H1 (cell line): ENCODE measurements at regions not wholly inside any gene's neighbourhood (a gene's known extent, or its start where the extent isn't known, plus 50 kb on each side); places are given as distances from the start of the nearest gene placed in this dataset.

Source experiments
- CTCF ChIA-PET: fragments of 300-600 bp; sonication (Branson Sonifier 250); formaldehyde crosslinking; loops from one replicate; lab custom pipeline; 2021; ENCODE audit not compliant: partially characterized antibody; lab: Charles Lee
- POLR2A ChIA-PET: fragments of 300-600 bp; sonication (Branson Sonifier 250); formaldehyde crosslinking; loops from one replicate; lab custom pipeline; 2021; ENCODE audit warnings: inconsistent platforms; ENCODE audit not compliant: partially characterized antibody; lab: Charles Lee
- DNase-seq, 2 experiments: peaks; one replicate each; pipeline versions ENCODE4 v3.0.0 to v3.0.0-alpha.2; 2010 to 2022; ENCODE audit warnings: low spot score in 2 of 2, low read depth in 1 of 2, mixed read lengths in 1 of 2
- FAIRE-seq: peaks from 2 replicates; lab custom pipeline; 2011; peaks lifted over from hg19 to GRCh38; lab: Jason Lieb, UNC
- H2AFZ ChIP-seq: 2 replicates; pipeline ENCODE4 v1.8.1; 2012; ENCODE audit warnings: low read length, inconsistent platforms
- H2AK5ac ChIP-seq: 2 replicates; pipeline ENCODE4 v1.6.1; 2013; ENCODE audit warnings: low read depth, low read length
- H2BK120ac ChIP-seq: replicated peaks from 2 replicates; pipeline ENCODE3; 2013; ENCODE audit warnings: low read depth, low read length, inconsistent platforms
- H2BK12ac ChIP-seq: 2 replicates; pipeline ENCODE4 v1.6.1; 2013; ENCODE audit warnings: low read depth, low read length
- H2BK15ac ChIP-seq: 2 replicates; pipeline ENCODE4 v1.6.1; 2013; ENCODE audit warnings: low read length
- H2BK20ac ChIP-seq: 2 replicates; pipeline ENCODE4 v1.6.1; 2013; ENCODE audit warnings: low read length
- H2BK5ac ChIP-seq: 2 replicates; pipeline ENCODE4 v1.6.1; 2013; ENCODE audit warnings: low read depth, low read length
- H3K14ac ChIP-seq: 2 replicates; pipeline ENCODE4 v1.6.1; 2013; ENCODE audit warnings: inconsistent platforms; ENCODE audit not compliant: insufficient read length
- H3K18ac ChIP-seq: 2 replicates; pipeline ENCODE4 v1.6.1; 2013; ENCODE audit warnings: low read length; ENCODE audit errors: extremely low read depth
- H3K23ac ChIP-seq: 2 replicates; pipeline ENCODE4 v1.6.1; 2013; ENCODE audit warnings: inconsistent platforms; ENCODE audit not compliant: insufficient read length
- H3K23me2 ChIP-seq: 2 replicates; pipeline ENCODE4 v1.6.1; 2013; ENCODE audit warnings: low read depth, low read length
- H3K27ac ChIP-seq: 2 replicates; pipeline ENCODE4 v1.6.1; 2011; ENCODE audit warnings: low read depth, low read length, inconsistent platforms
- H3K27me3 ChIP-seq, 4 experiments: replicated peaks in 1 of 4; 1 replicate in 1 of 4; 2 replicates in 3 of 4; pipeline versions ENCODE4 v1.6.1 to v1.8.1; 2011 to 2013; ENCODE audit warnings: low read length in 3 of 4, mild to moderate bottlenecking in 3 of 4, inconsistent platforms in 2 of 4, mixed read lengths in 2 of 4, moderate library complexity in 1 of 4; ENCODE audit not compliant: control insufficient read depth in 3 of 4, insufficient read depth in 3 of 4; ENCODE audit errors: extremely low read depth in 1 of 4
- H3K36me3 ChIP-seq, 4 experiments: 2 replicates each; pipeline versions ENCODE4 v1.6.1 to v1.8.1; 2011 to 2013; ENCODE audit warnings: mild to moderate bottlenecking in 4 of 4, low read length in 3 of 4, moderate library complexity in 2 of 4, control low read depth in 1 of 4, inconsistent platforms in 1 of 4; ENCODE audit not compliant: insufficient read depth in 4 of 4, control insufficient read depth in 2 of 4
- H3K4ac ChIP-seq: replicated peaks from 2 replicates; pipeline ENCODE3; 2013; ENCODE audit warnings: low read length, low read depth, mixed read lengths, inconsistent platforms; ENCODE audit not compliant: insufficient read length
- H3K4me1 ChIP-seq, 4 experiments: replicated peaks in 1 of 4; 1 replicate in 1 of 4; 2 replicates in 3 of 4; pipeline versions ENCODE4 v1.6.1 to v1.8.1; 2011 to 2013; ENCODE audit warnings: low read length in 3 of 4, inconsistent platforms in 2 of 4, mixed read lengths in 1 of 4; ENCODE audit not compliant: insufficient read depth in 4 of 4, control insufficient read depth in 3 of 4
- H3K4me2 ChIP-seq, 2 experiments: 2 replicates each; pipeline versions ENCODE4 v1.6.1 to v1.8.1; 2011 to 2013; ENCODE audit warnings: low read depth in 2 of 2, low read length in 2 of 2, control low read depth in 1 of 2, inconsistent platforms in 1 of 2, mild to moderate bottlenecking in 1 of 2; ENCODE audit not compliant: insufficient read depth in 1 of 2
- H3K4me3 ChIP-seq, 4 experiments: fragments of 200-600, 300-600 bp in 1 of 4; sonication (generic), shearing (Covaris generic), sonication (Bioruptor Twin) in 1 of 4; 2 replicates each; pipeline versions ENCODE4 v1.5.1 to v1.8.1; 2011 to 2016; ENCODE audit warnings: low read length in 4 of 4, low read depth in 3 of 4, control low read depth in 2 of 4, inconsistent platforms in 2 of 4, mild to moderate bottlenecking in 2 of 4, mixed read lengths in 1 of 4, moderate library complexity in 1 of 4; ENCODE audit not compliant: insufficient read depth in 2 of 4; ENCODE audit errors: extremely low read depth in 1 of 4
- H3K56ac ChIP-seq: replicated peaks from 2 replicates; pipeline ENCODE3; 2013; ENCODE audit warnings: low read depth, mild to moderate bottlenecking, mixed read lengths, low read length, inconsistent platforms; ENCODE audit not compliant: insufficient read length
- H3K79me1 ChIP-seq: 2 replicates; pipeline ENCODE4 v1.6.1; 2013; ENCODE audit warnings: low read depth, low read length, control low read depth
- H3K79me2 ChIP-seq, 2 experiments: 2 replicates each; pipeline versions ENCODE4 v1.6.1 to v1.8.1; 2012 to 2013; ENCODE audit warnings: low read length in 2 of 2, mild to moderate bottlenecking in 2 of 2, inconsistent platforms in 1 of 2; ENCODE audit not compliant: insufficient read depth in 2 of 2, control insufficient read depth in 1 of 2
- H3K9ac ChIP-seq, 4 experiments: replicated peaks in 1 of 4; 1 replicate in 1 of 4; 2 replicates in 3 of 4; pipeline versions ENCODE4 v1.6.1 to v1.8.1; 2011 to 2013; ENCODE audit warnings: low read depth in 3 of 4, low read length in 3 of 4, control low read depth in 2 of 4, mild to moderate bottlenecking in 2 of 4, moderate library complexity in 2 of 4, inconsistent platforms in 1 of 4; ENCODE audit errors: extremely low read depth in 1 of 4
- H3K9me3 ChIP-seq, 2 experiments: 2 replicates each; pipeline versions ENCODE4 v1.6.1 to v1.8.1; 2012 to 2013; ENCODE audit warnings: mild to moderate bottlenecking in 2 of 2, moderate library complexity in 2 of 2, control low read depth in 1 of 2, inconsistent platforms in 1 of 2, low read depth in 1 of 2, low read length in 1 of 2, mixed read lengths in 1 of 2; ENCODE audit not compliant: insufficient read depth in 2 of 2
- H4K20me1 ChIP-seq, 2 experiments: replicated peaks in 1 of 2; 2 replicates each; pipeline versions ENCODE3 to v1.8.1; 2011 to 2013; ENCODE audit warnings: inconsistent platforms in 2 of 2, low read length in 2 of 2, mild to moderate bottlenecking in 1 of 2; ENCODE audit not compliant: insufficient read depth in 2 of 2, control insufficient read depth in 1 of 2
- H4K5ac ChIP-seq: 2 replicates; pipeline ENCODE4 v1.6.1; 2013; ENCODE audit warnings: low read length, low read depth, mixed read lengths, inconsistent platforms; ENCODE audit not compliant: insufficient read length
- H4K8ac ChIP-seq: 2 replicates; pipeline ENCODE4 v1.8.0; 2013; ENCODE audit warnings: mild to moderate bottlenecking, moderate library complexity, low read length, inconsistent platforms; ENCODE audit not compliant: insufficient read depth; ENCODE audit errors: extremely low read depth
- H4K91ac ChIP-seq: replicated peaks from 2 replicates; pipeline ENCODE3; 2013; ENCODE audit warnings: low read length, mixed read lengths, inconsistent platforms; ENCODE audit not compliant: insufficient read length
- CBX5 ChIP-seq: fragments of 300-800, 300-1000 bp; sonication (generic); IDR thresholded peaks from 2 replicates; pipeline ENCODE4 v1.7.1; 2016; ENCODE audit warnings: antibody characterized with exemption, low read length, low read depth
- CREB1 ChIP-seq: IDR thresholded peaks from 2 replicates; pipeline ENCODE4 v1.6.1; 2012; ENCODE audit warnings: inconsistent platforms
- EP300 ChIP-seq, 2 experiments: IDR thresholded peaks; 1 replicate in 1 of 2; 2 replicates in 1 of 2; pipeline ENCODE4 v1.6.1; 2011 to 2012; ENCODE audit warnings: low read depth in 2 of 2, low read length in 2 of 2, mild to moderate bottlenecking in 2 of 2, borderline replicate concordance in 1 of 2, inconsistent platforms in 1 of 2, moderate library complexity in 1 of 2
- FOSL1 ChIP-seq: IDR thresholded peaks from 2 replicates; pipeline ENCODE4 v1.6.1; 2011; ENCODE audit warnings: mild to moderate bottlenecking, low read depth, low read length, moderate library complexity; ENCODE audit not compliant: insufficient read depth
- GABPA ChIP-seq: IDR thresholded peaks from 2 replicates; pipeline ENCODE4 v1.6.1; 2011; ENCODE audit warnings: mild to moderate bottlenecking, low read length, moderate library complexity, borderline replicate concordance; ENCODE audit not compliant: insufficient read depth
- JUND ChIP-seq: IDR thresholded peaks from 2 replicates; pipeline ENCODE4 v1.6.1; 2011; ENCODE audit warnings: mild to moderate bottlenecking, improper control_type of control experiment, low read length
- KDM5A ChIP-seq: fragments of 200-600 bp; IDR thresholded peaks from 2 replicates; pipeline ENCODE4 v1.7.1; 2012; ENCODE audit warnings: mild to moderate bottlenecking, low read length, inconsistent platforms, mixed read lengths
- POLR2A ChIP-seq, 2 experiments: IDR thresholded peaks; 1 replicate in 1 of 2; 2 replicates in 1 of 2; pipeline ENCODE4 v1.6.1; 2011; ENCODE audit warnings: low read depth in 2 of 2, low read length in 2 of 2, mild to moderate bottlenecking in 2 of 2; ENCODE audit errors: control extremely low read depth in 1 of 2
- SRF ChIP-seq: IDR thresholded peaks from 2 replicates; pipeline ENCODE4 v1.6.1; 2011; ENCODE audit warnings: mild to moderate bottlenecking, low read depth, low read length, moderate library complexity
- TF ChIP-seq, protein P1 (sequence below), 3 experiments: IDR thresholded peaks; 1 replicate in 2 of 3; 2 replicates in 1 of 3; pipeline versions ENCODE4 v1.5.1 to v1.6.1; 2011; ENCODE audit warnings: low read length in 3 of 3, mild to moderate bottlenecking in 3 of 3, inconsistent platforms in 2 of 3, low read depth in 1 of 3, moderate library complexity in 1 of 3; ENCODE audit not compliant: insufficient read depth in 1 of 3; ENCODE audit errors: control extremely low read depth in 1 of 3
- TF ChIP-seq, protein P2 (sequence below): IDR thresholded peaks from 2 replicates; pipeline ENCODE4 v1.6.1; 2012; ENCODE audit warnings: low read length, inconsistent platforms

DNA sequence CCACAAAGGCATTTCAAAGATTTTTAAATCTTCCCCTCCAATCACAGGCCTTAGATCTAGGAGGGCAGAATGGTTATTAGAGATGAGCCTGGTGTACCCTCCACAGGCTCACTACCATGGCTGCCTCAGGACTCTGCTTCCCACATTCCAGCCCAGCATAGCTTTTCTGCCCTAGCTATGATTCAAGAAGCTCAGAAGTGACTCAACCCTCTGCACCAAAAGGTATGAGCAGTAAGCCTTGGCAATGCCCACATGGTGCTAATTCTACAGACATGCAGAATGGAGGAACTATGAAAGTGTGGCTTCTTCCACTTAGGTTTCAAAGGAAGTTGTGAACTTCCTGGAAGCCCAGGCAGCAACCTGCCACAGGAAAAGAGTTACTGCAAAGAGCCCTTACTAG, 786.2 kb downstream of the SLITRK6 start:
- Histone ChIP-seq H2AK5ac (no peak overlapping the region), H3K14ac (no peak overlapping the region), H3K4me1 (no peaks in the 10 kb centered on the region), H3K36me3 (no peaks in the 10 kb centered on the region), H3K23me2 (no peaks in the 10 kb centered on the region), H3K4me3 (no peak overlapping the region), H2BK120ac (no peak overlapping the region), H3K4me2 (no peak overlapping the region), H2BK15ac (no peak overlapping the region), H2BK20ac (no peak overlapping the region), H3K79me2 (no peaks in the 10 kb centered on the region), H3K27ac (no peak overlapping the region), H4K91ac (no peak overlapping the region), H3K18ac (no peak overlapping the region), H3K4ac (no peak overlapping the region), H2AFZ (no peak overlapping the region), H4K5ac (no peak overlapping the region), H4K8ac (no peak overlapping the region), H3K27me3 (no peaks in the 10 kb centered on the region), H2BK12ac (no peak overlapping the region), H3K79me1 (no peaks in the 10 kb centered on the region), H2BK5ac (no peak overlapping the region), H3K56ac (no peak overlapping the region), H3K9me3 (0 out of 4 replicates have a peak, but pooled peaks cover 0 to 3% of the 10 kb centered on the region in 2 experiments), H4K20me1 (no peaks in the 10 kb centered on the region), H3K23ac (no peak overlapping the region), H3K9ac (no peak overlapping the region)
- CTCF ChIA-PET, result no interaction called here
- no peak for FAIRE-seq
- no peak for DNase-seq
- POLR2A ChIA-PET, result no interaction called here
- TF ChIP-seq POLR2A (IDR thresholded peaks at IDR 0.05; ENCODE audit: control extremely low read depth in 1 of 2, low read depth in 2 of 2, low read length in 2 of 2) (no peak), SRF (no peak), CREB1 (no peak), EP300 (IDR thresholded peaks at IDR 0.05; ENCODE audit: borderline replicate concordance in 1 of 2, low read depth in 2 of 2, low read length in 2 of 2) (no peak), JUND (no peak), GABPA (no peak), FOSL1 (no peak), KDM5A (no peak), CBX5 (no peak)
- TF ChIP-seq, protein P1, sequence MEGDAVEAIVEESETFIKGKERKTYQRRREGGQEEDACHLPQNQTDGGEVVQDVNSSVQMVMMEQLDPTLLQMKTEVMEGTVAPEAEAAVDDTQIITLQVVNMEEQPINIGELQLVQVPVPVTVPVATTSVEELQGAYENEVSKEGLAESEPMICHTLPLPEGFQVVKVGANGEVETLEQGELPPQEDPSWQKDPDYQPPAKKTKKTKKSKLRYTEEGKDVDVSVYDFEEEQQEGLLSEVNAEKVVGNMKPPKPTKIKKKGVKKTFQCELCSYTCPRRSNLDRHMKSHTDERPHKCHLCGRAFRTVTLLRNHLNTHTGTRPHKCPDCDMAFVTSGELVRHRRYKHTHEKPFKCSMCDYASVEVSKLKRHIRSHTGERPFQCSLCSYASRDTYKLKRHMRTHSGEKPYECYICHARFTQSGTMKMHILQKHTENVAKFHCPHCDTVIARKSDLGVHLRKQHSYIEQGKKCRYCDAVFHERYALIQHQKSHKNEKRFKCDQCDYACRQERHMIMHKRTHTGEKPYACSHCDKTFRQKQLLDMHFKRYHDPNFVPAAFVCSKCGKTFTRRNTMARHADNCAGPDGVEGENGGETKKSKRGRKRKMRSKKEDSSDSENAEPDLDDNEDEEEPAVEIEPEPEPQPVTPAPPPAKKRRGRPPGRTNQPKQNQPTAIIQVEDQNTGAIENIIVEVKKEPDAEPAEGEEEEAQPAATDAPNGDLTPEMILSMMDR (IDR thresholded peaks at IDR 0.05; ENCODE audit: control extremely low read depth in 1 of 3, insufficient read depth in 1 of 3, low read depth in 1 of 3, low read length in 3 of 3), result no peak
- TF ChIP-seq, protein P2, sequence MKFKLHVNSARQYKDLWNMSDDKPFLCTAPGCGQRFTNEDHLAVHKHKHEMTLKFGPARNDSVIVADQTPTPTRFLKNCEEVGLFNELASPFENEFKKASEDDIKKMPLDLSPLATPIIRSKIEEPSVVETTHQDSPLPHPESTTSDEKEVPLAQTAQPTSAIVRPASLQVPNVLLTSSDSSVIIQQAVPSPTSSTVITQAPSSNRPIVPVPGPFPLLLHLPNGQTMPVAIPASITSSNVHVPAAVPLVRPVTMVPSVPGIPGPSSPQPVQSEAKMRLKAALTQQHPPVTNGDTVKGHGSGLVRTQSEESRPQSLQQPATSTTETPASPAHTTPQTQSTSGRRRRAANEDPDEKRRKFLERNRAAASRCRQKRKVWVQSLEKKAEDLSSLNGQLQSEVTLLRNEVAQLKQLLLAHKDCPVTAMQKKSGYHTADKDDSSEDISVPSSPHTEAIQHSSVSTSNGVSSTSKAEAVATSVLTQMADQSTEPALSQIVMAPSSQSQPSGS, result no peak
